ENCODE measurements at regions not wholly inside any gene's neighbourhood (a gene's known extent, or its start where the extent isn't known, plus 50 kb on each side); places are given as distances from the start of the nearest gene placed in this dataset.

- TF ChIP-seq SRF (IDR thresholded peaks at IDR 0.05; ENCODE audit: low read depth, low read length) (no peak), POLR2A (IDR thresholded peaks at IDR 0.05; ENCODE audit: control extremely low read depth in 1 of 2, low read depth in 2 of 2, low read length in 2 of 2) (no peak), YY1 (IDR thresholded peaks at IDR 0.05; ENCODE audit: low read depth, low read length) (no peak), EZH2 (IDR thresholded peaks at IDR 0.05; ENCODE audit: low read depth, low read length, severe bottlenecking) (no peak), CTCF (IDR thresholded peaks at IDR 0.05; ENCODE audit: control extremely low read depth in 1 of 3, insufficient read depth in 1 of 3, low read depth in 1 of 3, low read length in 3 of 3) (no peak)
Measured at GRCh38 chr5:89313044-89313443, 430.1 kb upstream of the MEF2C start.
